ENCODE measurements at regions not wholly inside any gene's neighbourhood (a gene's known extent, or its start where the extent isn't known, plus 50 kb on each side); places are given as distances from the start of the nearest gene placed in this dataset.

DNA sequence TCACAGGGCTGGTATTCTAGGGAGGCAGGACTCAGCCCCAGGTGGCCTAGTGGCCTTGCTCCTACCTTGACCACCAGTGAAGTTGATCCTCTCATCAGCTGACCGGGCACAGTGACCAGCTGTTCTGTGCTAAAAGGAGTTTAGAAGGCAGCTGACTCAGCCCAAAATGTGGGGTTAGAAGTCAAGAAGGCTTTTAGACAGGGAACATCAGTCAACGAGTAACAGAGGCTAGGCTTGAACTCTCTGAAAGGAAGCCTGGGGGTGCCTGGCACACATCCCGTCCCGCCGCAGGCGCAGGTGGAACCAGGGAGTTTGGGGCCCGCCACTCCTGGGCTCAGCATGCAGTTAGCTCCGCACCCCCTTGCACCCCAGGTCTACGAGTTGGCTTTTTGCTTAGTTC lies 114.9 kb upstream of the SLC45A1 start:
- Histone ChIP-seq H3K9ac (ENCODE audit: low read length) (peak overlapping the region; percentile 80), H3K79me2 (ENCODE audit: low read length) (0 out of 2 replicates have a peak, but pooled peaks cover 3% of the 10 kb centered on the region), H3K27me3 (ENCODE audit: low read length) (no peaks in the 10 kb centered on the region), H3K4me1 (ENCODE audit: insufficient read depth, low read length) (peaks cover 53% of the 10 kb centered on the region), H3K36me3 (ENCODE audit: low read depth, low read length) (no peaks in the 10 kb centered on the region), H3K4me2 (ENCODE audit: low read length) (no peak overlapping the region; the same call in 1 of the 2 replicates), H4K20me1 (ENCODE audit: low read length) (no peaks in the 10 kb centered on the region), H3K27ac (ENCODE audit: low read length) (peak overlapping the region; percentile 98), H3K4me3 (ENCODE audit: low read length) (no peak overlapping the region), H3F3A (ENCODE audit: low read length, unreplicated experiment) (peaks cover 9% of the 10 kb centered on the region), H3K9me2 (replicated peaks; ENCODE audit: low read length) (no peaks in the 10 kb centered on the region), H2AFZ (ENCODE audit: low read length) (no peak overlapping the region), H3K9me3 (ENCODE audit: low read length) (no peaks in the 10 kb centered on the region)
- ATAC-seq (no peak), DNase-seq (no peak)
- no TSS peak for BruUV-seq (replicated peaks)
- ChIA-PET CTCF (no interaction called here), POLR2A (ENCODE audit: unreplicated experiment) (interaction anchor here (0.5 to 1.6 kb wide), 2 partner anchors 106 to 175 kb away, joined by 3 to 10 read pairs; no protein-coding TSS in a partner anchor)
- TF ChIP-seq, protein P1, sequence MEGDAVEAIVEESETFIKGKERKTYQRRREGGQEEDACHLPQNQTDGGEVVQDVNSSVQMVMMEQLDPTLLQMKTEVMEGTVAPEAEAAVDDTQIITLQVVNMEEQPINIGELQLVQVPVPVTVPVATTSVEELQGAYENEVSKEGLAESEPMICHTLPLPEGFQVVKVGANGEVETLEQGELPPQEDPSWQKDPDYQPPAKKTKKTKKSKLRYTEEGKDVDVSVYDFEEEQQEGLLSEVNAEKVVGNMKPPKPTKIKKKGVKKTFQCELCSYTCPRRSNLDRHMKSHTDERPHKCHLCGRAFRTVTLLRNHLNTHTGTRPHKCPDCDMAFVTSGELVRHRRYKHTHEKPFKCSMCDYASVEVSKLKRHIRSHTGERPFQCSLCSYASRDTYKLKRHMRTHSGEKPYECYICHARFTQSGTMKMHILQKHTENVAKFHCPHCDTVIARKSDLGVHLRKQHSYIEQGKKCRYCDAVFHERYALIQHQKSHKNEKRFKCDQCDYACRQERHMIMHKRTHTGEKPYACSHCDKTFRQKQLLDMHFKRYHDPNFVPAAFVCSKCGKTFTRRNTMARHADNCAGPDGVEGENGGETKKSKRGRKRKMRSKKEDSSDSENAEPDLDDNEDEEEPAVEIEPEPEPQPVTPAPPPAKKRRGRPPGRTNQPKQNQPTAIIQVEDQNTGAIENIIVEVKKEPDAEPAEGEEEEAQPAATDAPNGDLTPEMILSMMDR (conservative IDR thresholded peaks at IDR 0.05; ENCODE audit: low read depth, low read length), result no peak
- TF ChIP-seq EZH2phosphoT487 (IDR thresholded peaks at IDR 0.05; ENCODE audit: borderline replicate concordance, low read length), result no peak
- intact Hi-C loops (cut with micrococcal nuclease), result no loop called here

DNA sequence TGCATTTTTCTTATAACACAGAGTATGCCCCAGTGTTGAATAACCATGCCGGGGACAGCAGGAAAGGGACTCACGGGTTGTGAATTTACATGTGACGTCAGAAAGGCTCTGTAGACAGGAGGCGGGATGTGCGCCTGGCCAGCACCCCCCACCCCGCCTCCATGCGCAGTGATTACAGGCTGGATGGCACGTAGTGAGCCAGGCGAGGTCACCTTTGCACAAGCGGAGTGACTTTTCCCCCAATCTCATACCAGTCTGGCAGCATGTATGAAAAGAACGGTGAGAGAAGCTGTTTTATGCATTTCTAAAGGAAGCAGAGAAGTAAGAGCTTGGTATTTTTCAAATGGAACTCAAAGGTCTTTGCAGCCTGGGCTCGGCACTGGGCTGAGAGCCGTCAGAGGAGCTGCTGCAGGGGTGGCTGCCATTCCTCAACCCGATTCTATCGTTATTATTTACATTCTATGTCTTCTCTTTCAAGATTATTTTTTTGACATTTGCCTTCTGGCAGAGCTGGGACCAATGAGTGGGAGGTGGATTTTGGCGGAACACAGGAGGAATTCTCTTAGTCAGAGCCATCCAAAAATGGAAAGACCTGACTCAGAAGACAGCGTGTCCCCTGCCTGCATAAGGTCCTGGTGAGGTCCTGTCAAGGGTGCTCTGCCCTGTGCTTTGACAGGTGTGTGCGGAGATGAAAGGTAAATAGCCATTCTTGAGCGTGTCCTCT lies 115.6 kb upstream of the SLC45A1 start:
- H3K79me2 ChIP-seq (ENCODE audit: low read length), result 0 out of 2 replicates have a peak, but pooled peaks cover 3% of the 10 kb centered on the region
- DNase-seq (peak; percentile 76), ATAC-seq (0 out of 2 replicates have a peak, but pooled peaks have one; percentile 5)
- H3K9me3 ChIP-seq (ENCODE audit: low read length), result no peaks in the 10 kb centered on the region
- CTCF ChIA-PET, result no interaction called here
- BruUV-seq (replicated peaks), result no TSS peak
- no peaks in the 10 kb centered on the region for H4K20me1 ChIP-seq (ENCODE audit: low read length)
- TF ChIP-seq EZH2phosphoT487 (IDR thresholded peaks at IDR 0.05; ENCODE audit: borderline replicate concordance, low read length), result no peak
- TF ChIP-seq EZH2 (IDR thresholded peaks at IDR 0.05; ENCODE audit: low read length, unreplicated experiment), result no peak
- TF ChIP-seq, protein P1 (conservative IDR thresholded peaks at IDR 0.05; ENCODE audit: low read depth, low read length), result no peak
- no peak overlapping the region for H2AFZ ChIP-seq (ENCODE audit: low read length)
- peaks cover 9% of the 10 kb centered on the region for H3F3A ChIP-seq (ENCODE audit: low read length, unreplicated experiment)
- H3K4me2 ChIP-seq (ENCODE audit: low read length), result peak overlapping the region; percentile 25
- no peaks in the 10 kb centered on the region for H3K27me3 ChIP-seq (ENCODE audit: low read length)
- no peak overlapping the region for H3K4me3 ChIP-seq (ENCODE audit: low read length)
- intact Hi-C loops (cut with micrococcal nuclease), result no loop called here
- H3K27ac ChIP-seq (ENCODE audit: low read length), result peak overlapping the region; percentile 98
- peaks cover 59% of the 10 kb centered on the region for H3K4me1 ChIP-seq (ENCODE audit: insufficient read depth, low read length)
- peak overlapping the region; percentile 80 for H3K9ac ChIP-seq (ENCODE audit: low read length)
- H3K9me2 ChIP-seq (replicated peaks; ENCODE audit: low read length), result no peaks in the 10 kb centered on the region
- H3K36me3 ChIP-seq (ENCODE audit: low read depth, low read length), result no peaks in the 10 kb centered on the region
- POLR2A ChIA-PET (ENCODE audit: unreplicated experiment), result interaction anchor here (0.7 kb wide), 1 partner anchor 83 kb away, joined by 3 read pairs; no protein-coding TSS in a partner anchor

DNA sequence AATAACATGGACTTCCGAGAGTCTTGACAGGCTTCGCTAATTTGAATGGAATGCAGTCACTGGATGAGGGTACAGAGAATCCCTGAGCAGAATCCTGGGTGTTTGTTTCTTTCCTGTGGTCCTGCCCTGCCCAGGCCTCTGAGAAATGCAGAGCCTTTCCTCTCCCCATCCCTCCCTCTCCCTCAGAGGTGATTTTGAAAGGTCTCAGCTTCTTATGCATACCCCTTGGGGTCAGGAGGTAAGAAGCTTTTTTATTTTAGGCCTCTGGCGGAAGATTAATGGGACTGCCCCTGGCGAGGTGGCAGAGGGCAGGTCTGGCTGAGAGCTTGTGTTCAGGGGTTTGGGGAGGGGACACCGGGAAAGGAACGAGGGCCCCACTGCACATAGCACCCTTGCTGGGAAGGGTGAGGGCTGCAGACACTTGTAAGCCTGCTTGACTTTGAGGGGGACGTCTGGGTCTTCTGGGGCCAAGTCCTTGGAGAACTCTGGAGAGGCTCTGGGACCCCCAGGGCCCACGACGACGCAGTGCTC lies 116.5 kb upstream of the SLC45A1 start:
- Histone ChIP-seq H3K9me3 (ENCODE audit: low read length) (no peaks in the 10 kb centered on the region), H3F3A (ENCODE audit: low read length, unreplicated experiment) (peaks cover 9% of the 10 kb centered on the region), H3K27me3 (ENCODE audit: low read length) (no peaks in the 10 kb centered on the region), H4K20me1 (ENCODE audit: low read length) (no peaks in the 10 kb centered on the region), H3K36me3 (ENCODE audit: low read depth, low read length) (no peaks in the 10 kb centered on the region), H3K27ac (ENCODE audit: low read length) (peak overlapping the region; percentile 98), H3K9me2 (replicated peaks; ENCODE audit: low read length) (no peaks in the 10 kb centered on the region), H3K4me2 (ENCODE audit: low read length) (no peak overlapping the region), H3K4me1 (ENCODE audit: insufficient read depth, low read length) (peaks cover 64% of the 10 kb centered on the region), H3K9ac (ENCODE audit: low read length) (peak overlapping the region; percentile 80; the same call in 1 of the 2 replicates), H3K79me2 (ENCODE audit: low read length) (0 out of 2 replicates have a peak, but pooled peaks cover 3% of the 10 kb centered on the region), H3K4me3 (ENCODE audit: low read length) (no peak overlapping the region), H2AFZ (ENCODE audit: low read length) (no peak overlapping the region)
- CTCF ChIA-PET, result no interaction called here
- ATAC-seq (no peak), DNase-seq (no peak)
- BruUV-seq (replicated peaks), result no TSS peak
- POLR2A ChIA-PET (ENCODE audit: unreplicated experiment), result no interaction called here
- TF ChIP-seq, protein P1 (conservative IDR thresholded peaks at IDR 0.05; ENCODE audit: low read depth, low read length), result no peak
- intact Hi-C loops (cut with micrococcal nuclease), result no loop called here
